Cerebellar cortex (tissue), 1 donor: ENCODE measurements at regions not wholly inside any gene's neighbourhood (a gene's known extent, or its start where the extent isn't known, plus 50 kb on each side); places are given as distances from the start of the nearest gene placed in this dataset.
"Not testable (repeated sequence)": the region's sequence is repeated elsewhere in the genome, so short reads cannot be mapped to it uniquely, and the experiment has no call there.

Experiments
- DNase-seq: peaks from one replicate; pipeline ENCODE4 v3.0.0-alpha.2; 2015; ENCODE audit warnings: low spot score

DNA sequence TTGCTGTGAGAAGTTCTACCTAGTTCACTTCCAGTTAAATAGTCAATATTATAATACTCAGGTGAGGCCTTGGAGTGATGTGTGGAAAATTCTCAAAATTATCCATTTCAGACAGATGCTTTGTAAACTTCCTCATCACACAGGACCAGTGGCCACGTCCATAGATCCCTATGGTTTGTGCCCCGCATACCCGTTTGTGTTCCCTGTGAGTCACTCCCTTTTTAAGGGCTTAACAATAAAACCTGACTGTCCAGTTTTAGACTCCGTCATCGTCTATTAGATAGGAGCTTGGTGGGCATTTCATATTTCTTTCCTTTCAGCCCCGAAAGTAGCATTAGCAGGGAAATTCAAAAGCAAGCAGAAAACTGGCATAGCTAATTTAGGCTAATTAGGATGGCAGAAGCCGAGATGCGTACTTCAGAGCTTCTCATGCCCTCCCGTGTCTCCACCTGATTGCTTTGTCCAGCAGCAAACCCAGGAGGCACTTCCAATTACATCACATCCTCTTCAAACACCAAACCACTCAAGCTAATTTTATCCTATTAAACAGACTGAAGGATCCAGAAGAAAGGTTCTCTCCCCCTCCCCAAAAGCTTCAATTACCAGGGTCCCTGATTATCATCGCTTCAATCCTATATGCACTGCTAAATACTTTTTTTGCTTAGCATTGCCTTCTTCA lies 186.6 kb upstream of the OTX2 start:
- no peak for DNase-seq

GRCh38 chr14:56995010-56995409 lies 184.7 kb upstream of the OTX2 start:
- DNase-seq = no peak

GRCh38 chr14:56992332-56992820 lies 182.1 kb upstream of the OTX2 start:
- DNase-seq = no peak

DNA sequence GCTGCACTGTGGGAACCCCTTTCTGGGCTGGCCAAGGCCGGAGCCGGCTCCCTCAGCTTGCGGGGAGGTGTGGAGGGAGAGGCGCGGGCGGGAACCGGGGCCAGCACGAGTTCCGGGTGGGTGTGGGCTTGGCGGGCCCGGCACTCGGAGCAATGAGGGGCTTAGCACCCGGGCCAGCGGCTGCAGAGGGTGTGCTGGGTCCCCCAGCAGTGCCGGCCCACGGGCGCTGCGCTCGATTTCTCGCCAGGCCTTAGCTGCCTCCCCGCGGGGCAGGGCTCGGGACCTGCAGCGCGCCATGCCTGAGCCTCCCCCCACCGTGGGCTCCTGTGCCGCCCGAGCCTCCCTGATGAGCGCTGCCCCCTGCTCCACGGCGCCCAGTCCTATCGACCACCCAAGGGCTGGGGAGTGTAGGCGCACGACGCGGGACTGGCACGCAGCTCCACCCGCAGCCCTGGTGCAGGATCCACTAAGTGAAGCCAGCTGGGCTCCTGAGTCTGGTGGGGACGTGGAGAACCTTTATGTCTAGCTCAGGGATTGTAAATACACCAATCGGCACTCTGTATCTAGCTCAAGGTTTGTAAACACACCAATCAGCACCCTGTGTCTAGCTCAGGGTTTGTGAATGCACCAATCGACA lies 180.8 kb upstream of the OTX2 start:
- not testable (repeated sequence) for DNase-seq

DNA sequence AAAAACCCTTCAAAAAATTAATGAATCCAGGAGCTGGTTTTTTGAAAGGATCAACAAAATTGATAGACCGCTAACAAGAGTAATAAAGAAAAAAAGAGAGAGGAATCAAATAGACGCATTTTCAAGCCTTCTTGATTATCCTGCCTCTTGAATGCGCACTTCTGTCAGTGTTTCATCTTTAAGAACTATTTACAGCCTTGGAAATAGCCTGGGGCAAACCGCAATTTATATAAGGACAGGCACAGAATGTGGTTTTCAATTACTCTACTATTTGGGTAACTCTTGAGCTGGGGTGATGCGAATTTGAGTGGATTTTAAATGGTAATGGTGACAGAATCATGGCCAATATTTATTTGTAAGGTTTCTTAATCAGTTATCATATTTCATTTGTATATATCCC lies 179.1 kb upstream of the OTX2 start:
- no peak for DNase-seq

- no peak for DNase-seq
Observed at GRCh38 chr14:56979936-56980335, 169.7 kb upstream of the OTX2 start.

DNA sequence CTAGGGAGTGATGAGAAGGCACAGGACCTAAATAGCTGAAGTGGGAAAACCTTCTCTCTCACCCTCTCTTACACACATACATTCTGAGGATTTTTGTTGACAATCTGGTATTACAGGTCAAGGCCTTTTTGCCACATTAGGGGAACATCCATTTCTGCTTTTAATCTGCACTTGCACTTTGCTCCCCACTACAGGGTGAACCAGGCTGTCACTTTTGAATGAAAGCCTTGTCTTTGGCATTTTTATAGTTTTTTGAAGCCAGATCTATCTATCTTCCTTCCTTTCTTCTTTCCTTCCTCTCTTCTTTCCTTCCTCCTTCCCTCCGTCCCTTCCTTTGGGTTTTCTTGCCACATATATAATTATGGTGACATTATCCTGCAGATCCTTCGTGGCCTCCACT lies 165.9 kb upstream of the OTX2 start:
- DNase-seq = no peak

DNA sequence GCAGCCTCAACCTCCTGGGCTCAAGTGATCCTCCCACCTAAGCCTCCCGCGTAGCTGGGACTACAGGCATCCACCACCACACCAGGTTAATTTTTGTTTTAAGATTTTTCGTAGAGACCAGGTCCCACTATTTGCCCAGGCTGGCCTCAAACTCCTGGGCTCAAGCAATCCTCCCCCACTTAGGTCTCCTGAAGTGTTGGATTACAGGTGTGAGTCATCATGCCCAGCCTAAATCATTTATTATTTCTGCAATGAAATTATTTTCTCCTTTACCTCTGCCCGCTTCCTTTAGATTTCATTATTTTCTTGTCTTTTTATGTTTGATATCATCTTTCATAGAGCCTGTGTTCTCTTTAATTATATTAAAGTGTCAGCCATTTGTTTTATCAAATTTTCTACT lies 165.2 kb upstream of the OTX2 start:
- DNase-seq = no peak

DNA sequence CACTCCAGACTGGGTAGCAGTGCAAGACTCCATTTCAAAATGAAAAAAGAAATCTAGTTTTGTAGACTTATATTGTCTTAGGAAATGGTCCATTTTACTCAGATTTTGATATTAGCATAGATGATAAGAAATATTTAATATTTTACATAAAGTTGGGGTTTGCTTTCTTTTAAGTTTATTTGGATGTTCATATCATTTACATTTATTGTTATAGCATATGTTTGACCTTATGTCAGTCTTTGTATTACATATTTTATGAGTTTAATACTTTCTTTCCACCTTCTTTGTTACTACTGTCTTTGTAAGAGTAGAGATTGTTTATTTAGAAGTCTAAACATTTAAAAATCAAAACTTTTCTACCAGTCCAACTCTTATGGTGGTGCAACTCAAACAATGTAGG lies 162.7 kb upstream of the OTX2 start:
- DNase-seq = no peak

GRCh38 chr14:56964895-56965294 lies 154.6 kb upstream of the OTX2 start:
- DNase-seq = no peak

- peak; percentile 25 for DNase-seq
Observed at GRCh38 chr14:56963381-56963780, 153.1 kb upstream of the OTX2 start.

DNA sequence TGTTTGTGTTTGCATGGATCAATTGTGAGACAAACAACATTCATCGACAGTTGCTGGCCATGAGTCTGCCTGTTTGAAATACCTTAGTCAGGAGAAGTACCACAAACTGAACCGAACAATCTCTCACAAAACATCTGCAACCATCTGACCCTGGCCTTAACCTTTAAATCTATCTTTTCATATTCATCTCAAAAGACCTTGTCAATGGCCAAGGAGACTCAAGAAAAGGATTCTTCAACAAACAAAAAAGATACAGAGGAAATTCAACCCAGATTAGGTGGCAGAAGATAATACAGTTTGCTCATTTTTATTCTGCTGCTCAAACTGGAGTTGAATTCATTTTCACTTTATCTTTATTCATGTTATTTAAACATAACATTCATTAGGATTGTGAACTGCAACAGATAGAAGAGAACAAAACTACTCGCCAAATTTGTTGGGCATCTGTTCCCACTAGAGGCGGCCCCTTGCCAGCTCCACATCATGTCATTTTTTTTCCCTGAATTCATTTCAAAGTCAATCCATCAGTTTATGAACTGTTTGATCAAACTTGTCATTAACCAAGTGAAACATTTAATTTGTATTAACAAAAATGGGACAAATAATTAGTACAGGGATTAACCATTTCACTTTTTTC lies 152.3 kb upstream of the OTX2 start:
- DNase-seq = peak; percentile 45

GRCh38 chr14:56959869-56960268 lies 149.6 kb upstream of the OTX2 start:
- no peak for DNase-seq

DNA sequence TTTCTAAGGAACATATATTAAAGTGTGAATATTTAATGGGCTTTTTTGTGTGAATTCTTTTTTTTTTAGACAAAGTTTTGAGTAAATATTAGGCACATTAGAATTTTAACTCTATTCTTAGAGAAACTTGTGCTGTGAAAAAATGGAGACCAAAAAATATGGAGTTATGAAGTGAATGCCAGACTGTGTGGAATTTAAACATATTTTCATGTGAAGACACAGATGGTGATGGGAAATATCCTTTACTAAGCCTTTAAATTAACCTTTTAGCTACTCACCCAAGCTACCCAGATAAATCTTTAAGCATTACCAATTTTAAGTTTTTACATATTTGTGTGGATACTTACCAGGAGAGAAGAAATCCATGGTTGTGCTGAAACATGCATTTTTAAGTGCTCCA lies 148.8 kb upstream of the OTX2 start:
- DNase-seq = no peak

GRCh38 chr14:56956182-56956581 lies 145.9 kb upstream of the OTX2 start:
- no peak for DNase-seq

- no peak for DNase-seq
Observed at GRCh38 chr14:56955745-56956144, 145.5 kb upstream of the OTX2 start.

DNA sequence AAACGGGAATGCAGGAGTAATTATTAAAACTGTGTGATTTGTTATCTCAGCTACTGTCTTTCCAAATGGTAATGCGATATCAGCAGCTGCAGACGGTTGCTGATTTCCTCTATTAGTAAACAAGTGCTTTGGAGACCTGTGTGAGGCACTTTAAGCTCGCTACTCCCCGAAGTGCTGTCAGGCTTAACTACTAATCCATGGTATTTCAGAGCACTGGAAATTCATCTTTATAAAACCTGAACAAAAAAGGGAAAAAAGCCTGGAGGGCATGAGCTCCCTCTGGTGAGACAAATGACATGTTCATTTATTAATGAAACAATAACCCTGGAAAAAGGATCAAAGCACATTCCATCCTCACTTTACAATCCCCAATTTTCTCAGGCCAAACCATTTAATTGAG lies 143.6 kb upstream of the OTX2 start:
- peak; percentile 18 for DNase-seq

DNA sequence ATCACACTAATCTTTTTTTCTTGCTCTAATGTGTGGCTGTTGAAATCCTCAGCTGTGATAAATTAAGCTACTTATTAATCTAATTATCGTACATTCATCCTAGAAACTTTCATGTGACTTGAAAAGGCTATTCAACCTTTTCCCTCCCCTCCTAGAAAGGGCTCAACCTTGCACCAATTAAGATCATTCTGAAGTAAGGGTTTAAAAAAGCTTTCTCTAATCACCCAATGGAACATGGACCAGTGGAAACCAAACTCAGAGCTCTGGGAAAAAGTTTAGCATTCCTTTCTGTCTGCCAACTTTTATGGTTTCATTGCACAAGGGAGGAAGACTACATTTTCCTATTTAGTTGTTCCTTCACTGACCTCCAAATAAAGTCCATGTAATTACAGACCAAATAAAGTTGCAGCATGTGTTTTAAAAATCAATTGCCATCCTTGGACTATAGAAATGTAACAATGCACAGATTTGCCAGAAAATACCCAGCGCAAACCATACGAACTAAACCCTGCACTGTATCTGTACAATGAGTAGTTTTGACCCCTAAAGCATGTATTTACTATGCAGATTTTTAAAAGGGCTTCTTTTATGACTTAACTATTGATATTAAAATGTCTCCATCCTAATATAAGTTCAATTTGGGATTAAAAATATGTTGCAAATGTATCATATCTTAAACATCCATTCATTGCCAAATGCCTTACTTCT lies 142.6 kb upstream of the OTX2 start:
- DNase-seq = no peak

DNA sequence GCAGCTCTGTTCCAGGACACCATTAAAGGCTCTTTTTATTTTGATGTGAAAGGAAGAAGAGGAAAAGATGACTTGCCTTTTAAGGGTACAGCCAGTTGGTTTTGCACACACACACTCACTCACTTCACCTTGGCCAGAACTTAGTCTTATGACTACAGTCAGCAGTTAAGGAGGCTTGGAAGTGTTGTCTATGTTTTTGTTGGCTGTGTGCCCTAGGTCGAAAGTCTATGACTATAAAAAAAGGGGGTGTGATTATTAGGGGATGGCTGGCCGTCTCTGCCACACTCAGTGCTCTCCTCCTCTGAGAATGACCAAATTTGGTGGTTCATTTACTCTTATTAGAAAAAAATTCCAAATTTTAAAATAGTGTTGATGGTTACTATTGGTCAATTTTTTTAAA lies 139.5 kb upstream of the OTX2 start:
- DNase-seq = no peak

DNA sequence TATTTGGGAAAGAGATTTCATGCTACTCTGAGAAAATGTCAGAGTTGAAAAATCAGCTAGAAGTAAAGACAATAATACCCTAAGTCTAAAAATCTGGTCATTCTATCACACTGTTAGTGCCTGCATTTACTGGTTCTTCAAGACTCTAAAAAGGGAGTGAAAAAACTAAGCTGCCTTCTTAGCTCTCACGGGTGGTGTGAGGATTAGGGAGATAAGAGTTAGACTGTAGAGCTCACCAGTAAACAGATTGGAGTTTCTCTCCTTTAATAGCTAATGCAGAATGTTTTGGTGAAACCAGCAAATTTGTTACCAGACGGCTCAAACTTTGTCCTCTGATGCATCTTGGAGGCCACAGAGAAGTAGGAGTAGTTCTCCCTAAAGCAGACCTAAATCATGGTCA lies 135.0 kb upstream of the OTX2 start:
- no peak for DNase-seq

DNA sequence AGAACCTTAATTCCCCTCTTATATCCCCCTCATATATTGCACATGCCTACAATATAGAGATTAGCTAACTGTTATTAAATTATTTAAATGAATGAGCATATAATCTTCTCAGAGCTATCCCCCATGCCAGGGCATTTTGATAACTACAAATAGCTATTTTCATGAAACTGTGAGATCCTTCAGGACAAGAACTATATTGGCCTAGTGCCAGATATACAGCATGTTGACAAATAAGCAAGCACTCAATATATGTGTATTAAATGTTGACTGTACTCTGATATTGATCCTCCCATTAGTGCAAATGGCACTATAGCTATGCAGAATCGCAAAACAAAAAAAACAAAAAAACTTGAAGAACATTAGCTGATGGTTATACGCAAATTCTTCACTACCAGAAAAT lies 134.1 kb upstream of the OTX2 start:
- DNase-seq = no peak

DNA sequence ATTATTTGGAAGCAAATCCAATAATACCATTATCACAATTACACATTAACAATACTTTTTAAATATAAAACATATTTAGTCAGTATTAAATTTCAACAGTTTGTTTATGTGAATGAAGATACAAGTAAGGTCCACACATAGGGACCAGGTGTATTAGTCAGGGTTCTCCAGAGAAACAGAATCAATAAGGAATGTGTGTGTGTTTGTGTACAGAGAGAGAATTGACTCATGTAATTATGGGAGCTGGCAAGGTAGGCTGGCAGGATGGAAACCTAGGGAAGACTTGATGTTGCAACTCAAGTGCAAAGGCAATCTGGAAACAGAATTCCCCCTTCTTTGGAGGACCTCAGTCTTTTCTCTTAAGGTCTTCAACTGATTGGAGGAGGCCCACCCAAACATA lies 123.2 kb upstream of the OTX2 start:
- no peak for DNase-seq
